ENCODE measurements at regions not wholly inside any gene's neighbourhood (a gene's known extent, or its start where the extent isn't known, plus 50 kb on each side); places are given as distances from the start of the nearest gene placed in this dataset.
A peak's percentile ranks its signal among the peaks of the same experiment; 100 is the strongest.

GRCh38 chr18:34978953-34979608 lies 62.1 kb upstream of the MAPRE2 start:
- peak; percentile 59 for DNase-seq

- no peak for DNase-seq
Measured at GRCh38 chr18:34981487-34981886, 59.7 kb upstream of the MAPRE2 start.

- DNase-seq: no peak
Measured at GRCh38 chr18:34985963-34986362, 55.2 kb upstream of the MAPRE2 start.

GRCh38 chr18:34990597-34990996 lies 50.6 kb upstream of the MAPRE2 start:
- DNase-seq: no peak

GRCh38 chr18:34991152-34991551 lies 50.1 kb upstream of the MAPRE2 start:
- no peak for DNase-seq
